HS-5 (cell line): ENCODE measurements at regions not wholly inside any gene's neighbourhood (a gene's known extent, or its start where the extent isn't known, plus 50 kb on each side); places are given as distances from the start of the nearest gene placed in this dataset.
"Not testable (repeated sequence)": the region's sequence is repeated elsewhere in the genome, so short reads cannot be mapped to it uniquely, and the experiment has no call there.

Experiments
- DNase-seq: peaks from one replicate; pipeline ENCODE4 v3.0.0-alpha.2; 2012; ENCODE audit warnings: low read depth

DNA sequence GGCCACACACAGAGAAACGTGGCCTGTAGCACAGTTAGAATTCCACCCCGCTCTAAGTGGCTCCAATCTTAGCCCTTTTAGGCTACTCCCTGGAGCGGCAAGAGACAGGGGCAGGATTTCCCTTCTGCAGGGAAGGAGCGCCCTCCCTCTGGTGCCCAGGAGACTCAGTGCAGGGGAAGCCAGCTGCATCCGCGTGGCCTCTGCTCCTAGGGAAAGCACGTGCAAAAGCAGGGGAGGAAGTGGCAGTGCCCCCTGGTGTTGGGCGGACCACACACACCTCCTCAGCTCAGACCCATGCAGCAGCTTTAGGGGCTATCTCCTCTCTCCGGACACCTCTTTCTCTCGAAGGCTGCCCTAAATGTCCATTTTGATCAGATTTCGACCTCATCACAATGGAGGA lies 50.0 kb downstream of the SPRING1 start:
- DNase-seq: no peak

DNA sequence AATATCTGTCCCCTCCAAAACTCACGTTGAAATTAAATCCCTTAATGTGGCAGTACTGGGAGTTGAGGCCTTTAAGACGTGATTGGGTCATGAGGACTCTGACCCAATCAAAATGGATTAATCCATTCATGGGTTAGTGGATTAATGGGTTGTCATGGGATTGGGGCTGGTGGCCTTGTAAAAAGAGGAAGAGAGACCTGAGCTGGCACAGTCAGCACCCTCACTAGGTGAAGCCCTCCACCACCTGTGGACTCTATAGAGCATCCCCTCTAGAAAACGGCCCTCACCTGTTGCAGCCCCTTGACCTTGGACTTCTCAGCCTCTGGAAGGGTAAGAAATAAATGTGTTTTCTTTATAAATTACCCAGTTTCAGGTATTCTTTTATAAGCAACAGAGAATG lies 53.0 kb downstream of the SPRING1 start:
- DNase-seq: no peak

DNA sequence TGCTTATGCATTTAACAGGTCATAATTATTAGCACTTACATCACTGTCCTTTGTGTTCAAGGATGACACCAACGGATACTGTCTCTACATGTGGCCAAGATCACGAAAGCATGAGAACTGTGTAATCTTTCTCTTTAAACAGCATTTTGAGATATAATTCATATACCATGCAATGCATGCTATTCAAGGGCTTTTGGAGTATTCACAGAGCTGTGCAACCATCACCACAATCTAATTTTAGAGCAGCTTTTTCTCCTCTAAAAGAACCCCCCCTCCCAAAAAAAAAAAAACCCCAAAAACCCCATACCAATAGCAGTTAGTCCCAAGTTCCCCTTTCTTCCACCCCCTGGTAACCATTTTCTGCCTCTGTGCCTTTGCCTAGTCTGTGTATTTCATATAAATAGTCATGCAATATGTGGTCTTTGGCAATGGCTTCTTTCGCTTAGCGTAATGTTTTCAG lies 60.6 kb downstream of the SPRING1 start:
- DNase-seq: no peak

DNA sequence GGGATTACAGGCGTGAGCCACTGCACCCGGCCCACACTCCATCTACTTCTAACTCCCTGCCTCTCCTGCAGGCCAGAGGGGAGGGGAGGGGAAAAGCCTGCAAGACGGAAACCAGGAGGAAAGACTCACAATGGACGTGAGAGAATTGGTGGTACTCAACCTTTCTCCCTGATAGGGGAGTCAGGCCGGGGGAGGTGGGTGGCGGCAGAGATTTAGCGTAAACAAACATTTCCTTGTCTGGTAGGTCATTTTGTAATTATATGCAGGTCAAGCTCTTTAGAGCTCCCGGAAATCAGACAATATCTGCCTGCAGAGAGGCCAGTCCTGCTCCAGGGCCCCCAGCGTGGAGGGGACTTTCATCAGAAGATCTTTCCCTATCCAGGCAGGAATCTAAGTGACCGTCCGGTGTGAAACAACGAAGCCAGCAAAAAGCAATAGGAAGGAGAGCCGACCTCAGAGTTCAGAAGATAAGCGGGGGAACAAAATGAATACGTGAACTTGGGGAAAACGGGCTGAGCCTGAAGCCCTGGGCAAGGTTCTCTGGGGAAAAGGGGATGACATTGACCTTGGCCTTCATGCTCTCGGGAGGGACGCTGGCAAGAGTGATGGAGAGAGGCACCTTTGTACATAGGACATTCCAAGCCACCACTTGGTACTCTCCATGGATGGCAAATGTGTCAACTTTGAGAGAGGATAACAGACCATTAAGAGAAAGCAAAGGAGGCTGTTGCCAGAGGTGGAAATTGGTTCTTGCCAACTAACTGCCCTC lies 62.3 kb downstream of the SPRING1 start:
- no peak for DNase-seq

DNA sequence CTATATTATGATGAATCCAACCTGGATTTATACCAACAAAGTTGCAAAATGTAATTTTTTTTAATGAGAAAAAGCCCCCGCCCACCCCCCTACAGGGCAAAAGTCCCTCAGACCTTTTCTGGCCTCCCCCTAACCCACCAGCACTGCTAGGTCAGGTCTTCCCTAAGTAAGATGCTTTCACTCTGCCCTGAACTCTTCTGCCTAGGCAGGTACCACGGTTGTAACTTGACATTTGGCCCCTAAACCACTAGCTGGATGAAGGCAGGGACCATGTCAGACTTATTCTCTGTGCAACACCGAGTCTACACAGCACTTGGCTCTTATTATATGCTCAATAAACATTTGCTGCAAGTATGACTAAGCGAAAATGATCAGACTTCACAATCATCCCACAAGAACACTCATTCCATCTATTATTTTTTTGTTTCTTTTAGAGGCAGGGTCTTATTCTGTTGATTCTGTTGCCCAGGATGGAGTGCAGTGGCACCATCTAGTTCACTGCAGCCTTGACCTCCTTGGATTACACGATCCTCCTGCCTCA lies 63.2 kb downstream of the SPRING1 start:
- no peak for DNase-seq

DNA sequence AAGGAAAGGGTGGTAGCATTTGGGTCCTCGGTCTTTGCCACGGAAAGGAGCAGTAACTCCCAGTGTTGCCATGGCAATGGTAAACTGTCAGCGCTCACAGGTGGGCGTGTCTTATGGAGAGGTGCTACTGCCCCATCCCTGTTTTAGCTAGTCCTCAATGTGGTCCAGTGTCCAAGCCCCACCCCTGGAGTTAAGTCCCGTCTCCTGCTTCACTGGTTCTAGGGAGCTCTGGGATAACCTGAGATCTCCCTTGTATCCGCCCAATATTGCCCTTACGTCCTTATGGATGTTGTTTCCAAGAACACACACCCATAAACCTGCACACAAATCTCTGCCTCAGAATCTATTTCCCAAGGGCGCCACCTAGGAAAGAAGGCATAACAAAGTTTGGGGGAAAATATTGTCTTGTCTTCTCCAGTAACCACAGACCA lies 64.2 kb downstream of the SPRING1 start:
- no peak for DNase-seq

DNA sequence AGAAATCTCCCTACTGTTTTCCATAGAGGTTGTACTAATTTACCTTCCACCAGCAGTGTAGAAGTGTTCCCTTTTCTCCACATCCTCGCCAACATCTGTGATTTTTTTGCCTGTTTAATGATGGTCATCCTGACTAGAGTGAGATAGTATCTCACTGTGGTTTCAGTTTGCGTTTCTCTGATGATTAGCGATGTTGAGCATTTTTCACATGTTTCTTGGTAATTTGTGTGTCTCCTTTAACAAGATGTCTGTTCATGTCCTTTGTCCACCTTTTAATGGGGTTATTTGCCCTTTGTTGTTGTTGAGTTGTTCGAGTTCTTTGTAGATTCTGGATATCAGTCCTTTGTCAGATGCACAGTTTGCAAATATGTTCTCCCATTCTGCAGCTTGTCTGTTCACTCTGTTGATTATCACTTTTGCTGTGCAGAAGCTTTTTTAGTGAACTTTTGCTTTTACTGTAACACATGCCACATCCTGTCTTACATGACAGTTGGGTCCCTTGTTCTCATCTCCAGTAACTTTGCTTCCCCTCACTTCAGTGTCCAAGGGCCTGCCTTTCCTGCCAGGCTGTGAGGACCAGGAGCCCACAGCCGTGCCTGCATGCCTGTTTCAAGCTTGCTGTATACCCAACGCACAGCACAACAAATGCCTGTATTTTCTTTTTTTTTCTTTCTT lies 64.9 kb downstream of the SPRING1 start:
- DNase-seq: no peak

DNA sequence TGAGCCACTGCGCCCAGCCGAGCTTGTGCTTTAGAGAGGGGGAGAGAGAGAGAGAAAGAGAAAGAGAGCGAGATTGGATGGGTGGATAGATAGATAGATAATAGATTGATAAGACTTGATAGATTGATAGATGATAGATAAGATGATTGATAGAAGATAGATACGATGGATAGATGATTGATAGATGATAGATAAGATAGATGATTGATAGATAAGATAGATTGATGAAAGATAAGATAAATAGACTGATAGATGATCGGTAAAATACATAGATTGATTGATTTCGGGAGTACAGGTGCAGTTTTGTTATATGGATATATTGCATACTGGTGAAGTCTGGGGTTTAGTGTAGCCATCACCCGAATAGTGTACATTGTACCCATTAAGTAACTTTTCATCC lies 65.9 kb downstream of the SPRING1 start:
- DNase-seq: no peak

DNA sequence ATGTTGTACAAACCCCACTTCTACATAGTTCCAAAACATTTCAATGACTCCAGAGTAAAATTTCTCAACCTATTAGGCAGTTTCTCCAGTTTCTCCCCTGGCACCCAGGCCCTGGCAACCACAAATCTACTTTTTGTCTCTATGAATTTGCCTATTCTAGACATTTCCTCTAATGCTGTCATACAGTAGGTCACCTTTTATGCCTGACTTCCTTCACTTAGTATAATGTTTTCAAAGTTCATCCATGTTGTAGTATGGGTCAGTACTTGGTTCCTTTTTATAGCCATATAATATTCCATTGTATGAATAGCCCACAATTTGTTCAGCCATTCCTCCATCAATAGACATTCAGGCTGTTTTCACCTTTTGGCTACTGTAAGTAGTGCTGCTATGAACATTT lies 67.0 kb downstream of the SPRING1 start:
- DNase-seq: no peak

DNA sequence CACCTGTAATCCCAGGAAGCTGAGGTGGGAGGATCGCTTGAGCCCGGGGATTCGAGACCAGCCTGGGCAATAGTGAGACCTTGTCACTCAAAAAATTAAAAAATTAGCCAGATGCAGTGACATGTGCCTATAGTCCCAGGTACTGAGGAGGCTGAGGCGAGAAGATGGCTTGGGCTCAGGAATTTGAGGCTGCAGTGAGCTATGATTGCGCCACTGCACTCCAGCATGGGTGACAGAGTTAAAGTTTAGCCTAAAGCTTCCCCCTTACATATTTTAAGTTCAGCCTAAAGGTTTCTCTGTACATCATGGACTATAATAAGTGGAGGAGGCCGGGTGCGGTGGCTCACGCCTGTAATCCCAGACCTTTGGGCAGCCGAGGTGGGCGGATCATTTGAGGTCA lies 70.1 kb downstream of the SPRING1 start:
- no peak for DNase-seq

DNA sequence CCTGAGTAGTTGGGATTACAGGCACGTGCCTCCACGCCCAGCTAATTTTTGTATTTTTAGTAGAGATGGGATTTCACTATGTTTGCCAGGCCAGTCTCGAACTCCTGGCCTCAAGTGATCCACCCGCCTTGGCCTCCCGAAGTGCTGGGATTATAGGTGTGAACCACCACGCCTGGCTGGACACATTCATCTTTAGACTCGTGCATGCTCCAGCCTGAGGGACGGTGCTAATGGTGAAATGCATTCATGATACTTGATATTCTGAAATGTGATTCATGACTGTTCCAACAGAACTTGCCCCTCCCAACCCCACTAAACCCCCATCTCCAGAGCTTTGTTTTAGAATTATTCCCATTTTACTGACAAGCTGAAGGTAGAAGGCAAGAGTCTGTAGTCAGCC lies 71.0 kb downstream of the SPRING1 start:
- not testable (repeated sequence) for DNase-seq

DNA sequence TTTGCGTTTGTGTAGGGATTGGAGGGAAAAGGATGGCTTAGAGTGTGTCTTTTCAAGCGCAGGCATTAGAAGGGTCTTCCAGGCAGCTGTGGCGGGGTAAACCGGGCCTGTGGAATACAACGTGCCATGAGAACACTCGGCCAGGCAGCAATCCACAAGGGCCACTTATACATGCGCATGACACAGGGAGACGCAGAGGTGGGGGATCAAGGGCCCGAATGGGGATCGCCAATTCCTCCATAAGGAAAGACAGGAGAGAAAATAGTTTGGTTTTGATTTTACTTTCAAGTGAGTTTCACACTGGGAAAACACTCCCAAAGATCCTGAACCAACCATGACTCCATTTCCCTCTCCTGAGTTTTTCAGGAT lies 71.6 kb downstream of the SPRING1 start:
- no peak for DNase-seq

DNA sequence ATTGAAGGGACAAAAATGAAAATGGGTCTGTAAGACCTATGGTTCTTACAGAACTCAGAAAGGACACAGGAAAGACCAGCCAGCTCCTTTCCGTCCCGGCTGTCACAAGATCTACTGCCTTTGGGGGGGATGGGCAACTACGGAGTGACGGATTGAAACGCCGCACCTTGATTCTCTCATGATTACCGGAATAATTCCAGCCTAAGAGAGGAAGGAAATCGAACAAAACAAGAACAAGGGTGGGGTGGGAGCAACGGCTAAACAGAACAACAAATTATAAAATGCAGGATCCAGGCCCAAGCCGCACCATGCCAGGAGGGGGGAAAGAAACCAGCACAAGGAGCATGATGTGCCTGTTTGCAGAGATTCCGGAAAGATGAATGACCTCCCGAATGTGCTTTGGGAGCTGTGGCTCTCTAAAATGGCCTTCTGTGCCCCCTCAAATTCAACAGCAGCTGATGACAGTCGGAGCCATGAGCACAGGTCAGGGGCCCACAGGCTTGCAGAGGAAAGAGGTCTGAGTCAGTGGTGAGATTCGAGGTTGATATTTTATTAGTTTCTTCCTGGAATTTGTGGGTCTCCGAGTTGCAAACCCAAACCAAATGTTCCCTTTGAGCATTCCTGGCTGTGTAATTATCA lies 72.1 kb downstream of the SPRING1 start:
- DNase-seq: no peak

DNA sequence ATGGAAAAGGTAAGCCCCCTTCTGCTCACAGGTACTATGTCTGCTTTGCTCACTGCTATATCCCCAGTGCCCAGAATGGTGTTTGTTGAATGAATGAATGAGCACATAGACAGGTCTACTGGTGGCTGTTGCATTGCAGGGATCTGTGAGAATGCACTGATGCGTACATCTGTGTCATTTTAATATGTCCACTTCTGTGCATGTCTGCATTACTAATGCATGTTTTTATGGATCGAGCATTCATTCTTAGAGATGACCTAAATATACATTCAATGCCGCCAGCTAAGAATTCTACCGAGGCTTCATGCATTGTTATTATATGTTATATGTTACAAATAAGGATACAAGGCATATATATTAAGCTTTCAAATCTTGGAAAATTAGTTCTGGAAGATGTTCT lies 73.8 kb downstream of the SPRING1 start:
- DNase-seq: no peak

DNA sequence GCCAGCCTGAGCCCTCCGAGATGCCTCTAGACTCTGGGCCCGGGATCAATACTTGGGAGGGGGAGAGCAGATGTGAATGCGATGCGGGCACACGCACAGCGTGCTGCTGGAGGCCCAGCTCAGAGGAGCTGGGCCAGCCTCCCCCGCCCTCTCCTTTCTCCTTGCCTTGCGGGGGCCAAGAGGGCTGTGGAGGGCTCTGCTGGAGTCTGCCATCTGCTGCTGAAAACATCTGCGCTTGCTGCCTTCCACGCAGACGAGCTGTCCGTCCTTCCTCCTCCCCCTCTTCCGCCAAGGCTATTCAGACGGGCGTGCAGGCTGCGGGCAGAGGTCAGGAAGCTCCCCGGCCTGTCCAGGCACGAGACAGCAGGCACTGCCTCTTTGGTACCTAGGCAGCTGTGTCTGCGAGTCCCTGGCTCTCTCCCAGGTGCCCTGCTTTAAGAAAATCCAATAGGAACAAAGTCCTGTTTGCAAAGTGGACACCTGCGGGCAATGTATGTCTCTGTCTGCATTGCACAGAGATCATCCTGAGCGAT lies 75.2 kb downstream of the SPRING1 start:
- DNase-seq: no peak

DNA sequence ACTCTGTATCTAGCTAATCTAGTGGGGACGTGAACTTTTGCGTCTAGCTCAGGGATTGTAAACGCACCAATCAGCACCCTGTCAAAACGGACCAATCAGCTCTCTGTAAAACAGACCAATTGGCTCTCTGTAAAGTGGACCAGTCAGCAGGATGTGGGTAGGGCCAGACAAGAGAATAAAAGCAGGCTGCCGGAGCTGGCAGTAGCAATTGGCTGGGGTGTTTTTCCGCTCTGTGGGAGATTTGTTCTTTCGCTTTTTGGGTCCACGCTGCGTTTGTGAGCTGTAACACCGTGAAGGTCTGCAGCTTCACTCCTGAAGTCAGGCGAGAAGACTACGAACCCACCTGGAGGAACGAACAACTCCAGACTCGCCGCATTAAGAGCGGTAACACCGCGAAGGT lies 76.5 kb downstream of the SPRING1 start:
- no peak for DNase-seq

DNA sequence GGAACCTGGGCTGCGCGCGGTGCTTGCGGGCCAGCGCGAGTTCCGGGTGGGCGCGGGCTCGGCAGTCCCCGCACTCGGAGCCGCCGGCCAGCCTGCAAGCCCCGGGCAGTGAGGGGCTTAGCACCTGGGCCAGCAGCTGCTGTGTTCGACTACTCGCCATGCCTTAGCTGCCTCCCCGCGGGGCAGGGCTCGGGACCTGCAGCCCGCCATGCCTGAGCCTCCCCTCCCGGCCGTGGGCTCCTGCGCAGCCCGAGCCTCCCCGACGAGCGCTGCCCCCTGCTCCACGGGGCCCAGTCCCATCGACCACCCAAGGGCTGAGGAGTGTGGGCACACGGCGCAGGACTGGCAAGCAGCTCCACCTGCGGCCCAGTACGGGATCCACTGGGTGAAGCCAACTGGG lies 77.1 kb downstream of the SPRING1 start:
- not testable (repeated sequence) for DNase-seq

DNA sequence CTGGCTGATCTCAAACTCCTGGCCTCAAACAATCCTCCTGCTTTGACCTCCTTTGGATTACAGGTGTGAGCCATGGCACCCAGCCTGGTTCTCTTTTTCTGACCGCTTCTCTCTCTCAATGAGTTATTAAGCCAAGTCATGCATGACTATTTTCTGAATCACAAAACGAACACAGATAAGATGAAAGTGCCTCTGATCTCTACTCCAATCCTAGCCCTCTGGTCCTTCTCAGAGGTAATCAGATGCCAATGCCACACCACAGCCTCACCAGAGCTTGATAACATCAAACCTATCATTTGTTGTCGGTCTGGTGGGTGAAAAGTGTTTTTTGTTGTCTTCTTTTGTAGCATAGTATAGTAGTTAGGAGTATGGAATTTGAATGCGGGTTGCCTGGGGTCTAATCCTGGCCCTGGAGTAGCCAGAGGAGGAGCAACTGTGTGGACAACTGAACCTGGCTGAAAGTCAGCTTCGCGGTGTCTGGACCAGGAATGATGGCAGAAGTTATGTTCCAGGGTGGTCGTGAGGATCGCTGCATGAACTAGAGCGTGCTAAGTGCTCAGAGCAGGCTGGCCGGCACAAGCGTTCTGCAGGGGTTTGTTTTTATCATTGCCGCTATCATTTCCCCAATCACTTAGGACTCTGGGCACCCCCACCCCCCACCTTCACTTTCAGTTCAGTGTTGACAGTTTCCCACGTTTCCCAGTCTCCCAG lies 77.9 kb downstream of the SPRING1 start:
- DNase-seq: peak; percentile 31

DNA sequence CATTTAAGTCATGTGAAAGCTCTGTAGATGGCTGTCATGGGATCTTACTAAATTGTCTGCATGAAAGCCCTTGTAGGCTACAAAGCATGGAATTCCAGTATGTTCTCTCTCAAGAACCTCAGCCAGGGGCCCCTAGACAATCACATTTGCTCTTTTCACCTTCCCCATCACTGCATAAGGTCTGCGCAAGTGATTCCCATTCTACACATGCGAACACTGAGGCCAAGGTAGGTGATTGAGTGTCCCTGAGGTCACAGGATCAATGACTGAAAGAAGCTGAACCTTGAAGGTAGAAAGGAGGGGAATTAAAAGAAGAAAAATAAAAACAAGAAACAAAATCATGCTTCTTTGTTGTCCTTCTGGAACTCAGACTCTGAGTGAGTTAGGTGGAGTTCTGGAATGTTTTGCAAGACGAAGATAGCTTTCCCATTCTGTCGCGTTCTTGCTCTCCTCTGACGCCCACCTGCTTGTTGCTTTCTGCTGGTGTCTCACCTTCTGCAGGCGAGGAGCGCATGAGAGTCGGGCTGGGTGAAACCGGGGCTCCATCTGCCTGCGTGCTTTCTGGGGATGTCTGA lies 79.9 kb downstream of the SPRING1 start:
- DNase-seq: no peak

DNA sequence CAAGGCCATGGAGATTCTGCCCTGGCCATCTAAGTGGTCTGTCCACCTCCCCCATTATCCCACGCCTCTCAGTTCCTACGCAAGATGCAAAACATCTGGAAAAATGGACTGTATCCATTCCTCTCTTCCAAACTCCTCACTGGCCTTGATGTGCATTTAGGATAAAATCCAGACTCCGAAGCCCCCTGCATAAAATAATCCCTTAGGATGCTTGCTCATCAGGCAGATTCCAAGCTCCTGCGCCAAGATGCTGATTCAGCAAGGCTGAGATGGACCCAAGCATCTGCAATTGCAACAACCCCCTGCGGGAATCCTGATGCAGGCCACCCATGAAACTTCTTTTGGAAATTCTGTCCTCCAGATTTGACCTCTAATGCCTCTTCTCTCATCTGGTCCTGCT lies 81.6 kb downstream of the SPRING1 start:
- no peak for DNase-seq

DNA sequence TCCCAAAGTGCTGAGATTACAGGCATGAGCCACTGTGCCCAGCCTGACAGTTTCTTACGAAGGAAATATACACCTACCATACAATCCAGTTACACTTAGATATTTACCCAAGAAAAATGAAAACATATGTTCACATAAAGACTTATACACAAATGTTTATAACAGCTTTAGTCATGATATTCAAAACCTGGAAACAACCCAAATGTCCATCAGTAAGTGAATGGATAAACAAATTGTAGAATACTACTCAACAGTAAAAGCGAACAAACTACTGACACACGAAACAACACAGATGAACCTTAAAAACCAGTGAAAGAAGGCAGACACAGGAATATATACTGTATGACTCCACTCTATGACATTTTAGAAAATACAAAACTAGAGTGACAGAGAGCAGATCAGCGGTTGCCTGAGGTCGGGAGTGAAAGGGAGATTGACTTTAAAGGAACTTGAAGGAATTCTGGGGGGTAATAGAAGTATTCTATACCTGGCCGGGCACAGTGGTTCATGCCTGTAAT lies 83.6 kb downstream of the SPRING1 start:
- no peak for DNase-seq

DNA sequence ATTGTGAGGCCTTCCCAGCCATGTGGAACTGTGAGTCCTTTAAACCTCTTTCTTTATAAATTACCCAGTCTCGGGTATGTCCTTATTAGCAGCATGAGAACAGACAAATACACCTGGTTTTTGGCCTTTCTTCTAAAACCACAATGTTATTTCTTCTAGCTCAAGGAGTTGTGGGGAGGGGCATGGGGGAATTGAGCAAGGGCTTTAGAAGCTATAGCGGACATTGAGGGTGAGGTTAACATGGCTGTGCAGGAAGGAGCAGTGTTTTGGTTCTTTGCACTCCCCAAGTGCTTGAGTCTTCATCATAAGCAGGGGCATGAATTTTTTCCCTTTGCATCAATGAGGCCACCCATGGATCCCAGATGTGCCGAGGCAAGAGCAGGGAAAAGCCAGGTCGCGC lies 86.8 kb downstream of the SPRING1 start:
- no peak for DNase-seq
